Panc1 (cell line): ENCODE measurements at regions not wholly inside any gene's neighbourhood (a gene's known extent, or its start where the extent isn't known, plus 50 kb on each side); places are given as distances from the start of the nearest gene placed in this dataset.

Experiments used
- ATAC-seq: fragments of 200-7000 bp; cut with Tn5 transposase; 2 replicates; pipeline ENCODE4 v1.9.1; 2020; ENCODE audit warnings: mild to moderate bottlenecking, moderate library complexity
- BruUV-seq: library from RNA; stranded (reverse); fragments of 400-500 nt; replicated peaks from 2 replicates; lab custom pipeline; 2021; lab: Mats Ljungman, UMichigan
- CTCF ChIA-PET: fragments of 300-600 bp; sonication (Branson Sonifier 250); formaldehyde crosslinking; loops from one replicate; lab custom pipeline; 2022; ENCODE audit warnings: antibody characterized with exemption; lab: Charles Lee
- POLR2A ChIA-PET: fragments of 300-600 bp; sonication (Branson Sonifier 250); formaldehyde crosslinking; loops from one replicate; lab custom pipeline; 2022; ENCODE audit warnings: antibody characterized with exemption; lab: Charles Lee
- DNase-seq: peaks from one replicate; pipeline ENCODE4 v3.0.0-alpha.2; 2010; ENCODE audit warnings: low read depth, low spot score
- H3K27ac ChIP-seq: 2 replicates; pipeline ENCODE4 v1.5.1; 2011; ENCODE audit warnings: mild to moderate bottlenecking, low read length, inconsistent platforms
- H3K27me3 ChIP-seq: fragments of 200-500 bp; sonication (Bioruptor generic); 2 replicates; pipeline ENCODE4 v1.6.0; 2014; ENCODE audit warnings: low read length, inconsistent platforms; ENCODE audit not compliant: control insufficient read depth, insufficient read depth
- H3K36me3 ChIP-seq: fragments of 200-500 bp; sonication (Bioruptor generic); 2 replicates; pipeline ENCODE4 v1.5.1; 2014; ENCODE audit warnings: inconsistent platforms, mild to moderate bottlenecking, low read length, moderate library complexity; ENCODE audit not compliant: control insufficient read depth, insufficient read depth
- H3K4me1 ChIP-seq: 2 replicates; pipeline ENCODE4 v1.5.1; 2011; ENCODE audit warnings: inconsistent platforms, mild to moderate bottlenecking, low read length, moderate library complexity; ENCODE audit not compliant: control insufficient read depth, insufficient read depth
- H3K4me3 ChIP-seq, 2 experiments: 2 replicates each; pipeline ENCODE4 v1.5.1; 2011 to 2012; ENCODE audit warnings: low read depth in 2 of 2, low read length in 2 of 2, mild to moderate bottlenecking in 2 of 2, inconsistent platforms in 1 of 2, moderate library complexity in 1 of 2
- H3K9me3 ChIP-seq: fragments of 200-500 bp; sonication (Bioruptor generic); 2 replicates; pipeline ENCODE4 v1.5.1; 2014; ENCODE audit warnings: low read depth, mild to moderate bottlenecking, inconsistent platforms, low read length, moderate library complexity; ENCODE audit not compliant: control insufficient read depth, insufficient read depth
- CTCF ChIP-seq: fragments of 450-650 bp; IDR thresholded peaks from 2 replicates; pipeline ENCODE4 v1.5.1; 2017; ENCODE audit warnings: mild to moderate bottlenecking
- POLR2AphosphoS5 ChIP-seq: IDR thresholded peaks from 2 replicates; pipeline ENCODE4 v1.6.1; 2012; ENCODE audit warnings: mild to moderate bottlenecking, low read depth, low read length, moderate library complexity
- REST ChIP-seq, 2 experiments: IDR thresholded peaks; 2 replicates each; pipeline ENCODE4 v1.6.1; 2011 to 2012; ENCODE audit warnings: low read depth in 2 of 2, control low read depth in 1 of 2, low read length in 1 of 2, mild to moderate bottlenecking in 1 of 2, moderate library complexity in 1 of 2; ENCODE audit not compliant: insufficient read depth in 1 of 2
- SIN3A ChIP-seq: IDR thresholded peaks from 2 replicates; pipeline ENCODE4 v1.6.1; 2012; ENCODE audit warnings: low read depth, mild to moderate bottlenecking, low read length, moderate library complexity, borderline replicate concordance; ENCODE audit not compliant: insufficient read depth
- TCF7L2 ChIP-seq: IDR thresholded peaks from 2 replicates; pipeline ENCODE4 v1.6.1; 2011; ENCODE audit warnings: mild to moderate bottlenecking, low read depth, low read length, inconsistent platforms
- in situ Hi-C: cut with HindIII; loops from 2 replicates; pipeline ENCODE4 v1.10.0; 2016; ENCODE audit warnings: low sequenced_read_pairs, low pct_unique_long_range_greater_than_20kb
- intact Hi-C: fragments of 100-400 bp; cut with micrococcal nuclease; formaldehyde crosslinking; loops from one replicate; pipeline ENCODE4 v1.10.0; 2022; ENCODE audit not compliant: unreplicated experiment

- H3K36me3 ChIP-seq, result no peaks in the 10 kb centered on the region
- POLR2A ChIA-PET, result no interaction called here
- no peaks in the 10 kb centered on the region for H3K27me3 ChIP-seq
- DNase-seq (no peak), ATAC-seq (no peak)
- in situ Hi-C loops, result no loop called here
- TF ChIP-seq POLR2AphosphoS5, result no peak
- no peak for TF ChIP-seq CTCF
- no peak for TF ChIP-seq SIN3A
- TF ChIP-seq TCF7L2, result no peak
- intact Hi-C loops, result no loop called here
- no peaks in the 10 kb centered on the region for H3K4me1 ChIP-seq
- H3K27ac ChIP-seq, result no peak overlapping the region
- no peaks in the 10 kb centered on the region for H3K9me3 ChIP-seq
- BruUV-seq, result no TSS peak
- CTCF ChIA-PET, result no interaction called here
- H3K4me3 ChIP-seq, result no peak overlapping the region
Measured at GRCh38 chr6:151681433-151682059, 125.9 kb upstream of the ESR1 start.

GRCh38 chr6:151682251-151682650, 125.2 kb upstream of the ESR1 start:
- no peaks in the 10 kb centered on the region for H3K36me3 ChIP-seq
- no peaks in the 10 kb centered on the region for H3K27me3 ChIP-seq
- ATAC-seq (no peak), DNase-seq (no peak)
- ChIA-PET POLR2A (no interaction called here), CTCF (no interaction called here)
- in situ Hi-C loops, result no loop called here
- no peak overlapping the region for H3K27ac ChIP-seq
- no peaks in the 10 kb centered on the region for H3K4me1 ChIP-seq
- H3K9me3 ChIP-seq, result no peaks in the 10 kb centered on the region
- intact Hi-C loops, result no loop called here
- no peak for TF ChIP-seq SIN3A
- TF ChIP-seq REST (IDR thresholded peaks at IDR 0.05; ENCODE audit: insufficient read depth in 1 of 2, low read depth in 2 of 2, low read length in 1 of 2), result no peak
- no peak for TF ChIP-seq CTCF
- no peak for TF ChIP-seq POLR2AphosphoS5
- TF ChIP-seq TCF7L2, result no peak
- no peak overlapping the region for H3K4me3 ChIP-seq
- BruUV-seq, result no TSS peak
